ENCODE measurements at regions not wholly inside any gene's neighbourhood (a gene's known extent, or its start where the extent isn't known, plus 50 kb on each side); places are given as distances from the start of the nearest gene placed in this dataset.

- Histone ChIP-seq H3K9me3 (no peaks in the 10 kb centered on the region), H3K4me3 (no peak overlapping the region), H3K4me1 (no peaks in the 10 kb centered on the region), H3K36me3 (no peaks in the 10 kb centered on the region), H3K27me3 (no peaks in the 10 kb centered on the region), H3K27ac (no peak overlapping the region)
- intact Hi-C loops (cut with DNase I) = no loop called here
- DNase-seq = no peak
- WGBS, 2 donors = 58 to 84% methylated on average over 2 of the region's 2 CpGs
- TF ChIP-seq CTCF (IDR thresholded peaks at IDR 0.05) (no peak), POLR2A (IDR thresholded peaks at IDR 0.05) (no peak)
These were observed 537.4 kb downstream of the TUSC7 start for GRCh38 chr3:117246771-117247555.

GRCh38 chr3:117248153-117248552, 538.6 kb downstream of the TUSC7 start:
- WGBS, 2 donors = 71 to 75% methylated on average over 1 of the region's 1 CpG
- intact Hi-C loops (cut with DNase I) = no loop called here
- no peak for TF ChIP-seq POLR2A (IDR thresholded peaks at IDR 0.05)

GRCh38 chr3:117252208-117252607, 542.6 kb downstream of the TUSC7 start:
- Histone ChIP-seq H3K9me3 (no peaks in the 10 kb centered on the region), H3K4me3 (no peak overlapping the region), H3K27me3 (no peaks in the 10 kb centered on the region), H3K27ac (no peak overlapping the region), H3K36me3 (no peaks in the 10 kb centered on the region), H3K4me1 (no peaks in the 10 kb centered on the region)
- no peak for DNase-seq
- intact Hi-C loops (cut with DNase I) = no loop called here
- 14 to 28% methylated on average over 2 of the region's 2 CpGs for WGBS, 2 donors
- TF ChIP-seq CTCF (IDR thresholded peaks at IDR 0.05) (no peak), POLR2A (IDR thresholded peaks at IDR 0.05) (no peak)

More at GRCh38 chr3:117248153-117248552, 538.6 kb downstream of the TUSC7 start:
- H3K36me3 ChIP-seq = no peaks in the 10 kb centered on the region
- no peak overlapping the region for H3K4me3 ChIP-seq
- no peak for DNase-seq
- H3K4me1 ChIP-seq = no peaks in the 10 kb centered on the region
- no peaks in the 10 kb centered on the region for H3K27me3 ChIP-seq
- no peak overlapping the region for H3K27ac ChIP-seq
- H3K9me3 ChIP-seq = no peaks in the 10 kb centered on the region

GRCh38 chr3:117252651-117253050, 543.1 kb downstream of the TUSC7 start:
- H3K9me3 ChIP-seq = no peaks in the 10 kb centered on the region
- H3K27me3 ChIP-seq = no peaks in the 10 kb centered on the region
- no peak for DNase-seq
- TF ChIP-seq CTCF (IDR thresholded peaks at IDR 0.05) (no peak), POLR2A (IDR thresholded peaks at IDR 0.05) (no peak)
- H3K36me3 ChIP-seq = no peaks in the 10 kb centered on the region
- no peak overlapping the region for H3K4me3 ChIP-seq
- H3K27ac ChIP-seq = no peak overlapping the region
- H3K4me1 ChIP-seq = no peaks in the 10 kb centered on the region
- intact Hi-C loops (cut with DNase I) = no loop called here

- Histone ChIP-seq H3K4me1 (no peaks in the 10 kb centered on the region), H3K4me3 (no peak overlapping the region), H3K9me3 (no peaks in the 10 kb centered on the region), H3K27ac (no peak overlapping the region), H3K27me3 (no peaks in the 10 kb centered on the region), H3K36me3 (no peaks in the 10 kb centered on the region)
- TF ChIP-seq POLR2A (IDR thresholded peaks at IDR 0.05) = no peak
- TF ChIP-seq CTCF (IDR thresholded peaks at IDR 0.05) = no peak
- 88 to 100% methylated on average over 2 of the region's 2 CpGs for WGBS, 2 donors
- no peak for DNase-seq
- intact Hi-C loops (cut with DNase I) = no loop called here
These were observed 544.1 kb downstream of the TUSC7 start for GRCh38 chr3:117253636-117254035.

GRCh38 chr3:117254985-117255384, 545.4 kb downstream of the TUSC7 start:
- H3K27ac ChIP-seq = no peak overlapping the region
- intact Hi-C loops (cut with DNase I) = no loop called here
- WGBS, 2 donors = 64 to 87% methylated on average over 3 of the region's 3 CpGs
- TF ChIP-seq CTCF (IDR thresholded peaks at IDR 0.05) = no peak
- no peak for TF ChIP-seq POLR2A (IDR thresholded peaks at IDR 0.05)
- no peaks in the 10 kb centered on the region for H3K4me1 ChIP-seq
- H3K9me3 ChIP-seq = no peaks in the 10 kb centered on the region
- no peak overlapping the region for H3K4me3 ChIP-seq
- no peaks in the 10 kb centered on the region for H3K36me3 ChIP-seq
- no peak for DNase-seq
- H3K27me3 ChIP-seq = no peaks in the 10 kb centered on the region
